Astrocyte (in vitro differentiated cells and primary cell): ENCODE measurements at regions not wholly inside any gene's neighbourhood (a gene's known extent, or its start where the extent isn't known, plus 50 kb on each side); places are given as distances from the start of the nearest gene placed in this dataset.

ENCODE experiments used
- EZH2 ChIP-seq: IDR thresholded peaks from 2 replicates; pipeline ENCODE4 v1.6.1; 2012; ENCODE audit warnings: mild to moderate bottlenecking, low read length, inconsistent platforms; ENCODE audit not compliant: insufficient read depth
- TF ChIP-seq, protein P1 (sequence below): IDR thresholded peaks from 2 replicates; pipeline ENCODE4 v1.5.1; 2011; ENCODE audit warnings: low read depth, mild to moderate bottlenecking, inconsistent platforms, low read length, moderate library complexity; ENCODE audit not compliant: insufficient read depth

DNA sequence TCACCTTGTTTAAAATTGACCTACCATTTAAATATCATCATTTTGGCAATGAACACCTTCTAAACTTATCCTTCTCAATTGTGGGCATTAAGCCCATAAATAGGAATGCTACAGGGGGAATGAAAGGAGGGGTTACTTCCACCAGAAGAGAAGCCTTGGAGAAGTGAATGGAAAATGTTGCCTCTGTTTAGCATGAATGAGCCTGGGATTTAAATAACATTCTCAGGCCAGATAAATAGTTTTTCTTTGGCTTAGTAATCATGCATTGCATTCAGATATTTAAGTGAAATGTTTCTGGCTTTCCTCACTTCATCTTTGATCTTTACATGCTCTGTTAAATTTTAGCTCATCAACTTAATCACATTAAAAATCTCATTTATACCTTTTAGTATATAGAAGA is 284.3 kb upstream of the FMN2 start:
- TF ChIP-seq EZH2: no peak
- TF ChIP-seq, protein P1, sequence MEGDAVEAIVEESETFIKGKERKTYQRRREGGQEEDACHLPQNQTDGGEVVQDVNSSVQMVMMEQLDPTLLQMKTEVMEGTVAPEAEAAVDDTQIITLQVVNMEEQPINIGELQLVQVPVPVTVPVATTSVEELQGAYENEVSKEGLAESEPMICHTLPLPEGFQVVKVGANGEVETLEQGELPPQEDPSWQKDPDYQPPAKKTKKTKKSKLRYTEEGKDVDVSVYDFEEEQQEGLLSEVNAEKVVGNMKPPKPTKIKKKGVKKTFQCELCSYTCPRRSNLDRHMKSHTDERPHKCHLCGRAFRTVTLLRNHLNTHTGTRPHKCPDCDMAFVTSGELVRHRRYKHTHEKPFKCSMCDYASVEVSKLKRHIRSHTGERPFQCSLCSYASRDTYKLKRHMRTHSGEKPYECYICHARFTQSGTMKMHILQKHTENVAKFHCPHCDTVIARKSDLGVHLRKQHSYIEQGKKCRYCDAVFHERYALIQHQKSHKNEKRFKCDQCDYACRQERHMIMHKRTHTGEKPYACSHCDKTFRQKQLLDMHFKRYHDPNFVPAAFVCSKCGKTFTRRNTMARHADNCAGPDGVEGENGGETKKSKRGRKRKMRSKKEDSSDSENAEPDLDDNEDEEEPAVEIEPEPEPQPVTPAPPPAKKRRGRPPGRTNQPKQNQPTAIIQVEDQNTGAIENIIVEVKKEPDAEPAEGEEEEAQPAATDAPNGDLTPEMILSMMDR: no peak
